ENCODE measurements at regions not wholly inside any gene's neighbourhood (a gene's known extent, or its start where the extent isn't known, plus 50 kb on each side); places are given as distances from the start of the nearest gene placed in this dataset.

GRCh38 chr10:3527869-3528268, 257.1 kb downstream of the KLF6 start:
- no TSS peak for BruUV-seq (replicated peaks)
- POLR2A ChIA-PET (ENCODE audit: unreplicated experiment), result no interaction called here
- intact Hi-C loops (cut with micrococcal nuclease), result no loop called here

GRCh38 chr10:3526727-3527501, 258.1 kb downstream of the KLF6 start:
- H3K9ac ChIP-seq (ENCODE audit: low read length), result no peak overlapping the region
- intact Hi-C loops (cut with micrococcal nuclease), result no loop called here
- H3K9me2 ChIP-seq (replicated peaks; ENCODE audit: low read length), result no peaks in the 10 kb centered on the region
- peaks cover 36% of the 10 kb centered on the region for H3K4me1 ChIP-seq (ENCODE audit: insufficient read depth, low read length)
- no peak overlapping the region for H2AFZ ChIP-seq (ENCODE audit: low read length)
- no peak overlapping the region for H3K27ac ChIP-seq (ENCODE audit: low read length)
- ChIA-PET POLR2A (ENCODE audit: unreplicated experiment) (no interaction called here), CTCF (no interaction called here)
- no peak overlapping the region for H3K4me3 ChIP-seq (ENCODE audit: low read length)
- no peaks in the 10 kb centered on the region for H3K27me3 ChIP-seq (ENCODE audit: low read length)
- no peaks in the 10 kb centered on the region for H4K20me1 ChIP-seq (ENCODE audit: low read length)
- H3F3A ChIP-seq (ENCODE audit: low read length, unreplicated experiment), result no peaks in the 10 kb centered on the region
- BruUV-seq (replicated peaks), result no TSS peak
- no peaks in the 10 kb centered on the region for H3K9me3 ChIP-seq (ENCODE audit: low read length)
- TF ChIP-seq EZH2 (IDR thresholded peaks at IDR 0.05; ENCODE audit: low read length, unreplicated experiment) (no peak), CTCF (conservative IDR thresholded peaks at IDR 0.05; ENCODE audit: low read depth, low read length) (no peak), EZH2phosphoT487 (IDR thresholded peaks at IDR 0.05; ENCODE audit: borderline replicate concordance, low read length) (no peak)
- no peak for ATAC-seq
- no peak for DNase-seq
- H3K36me3 ChIP-seq (ENCODE audit: low read depth, low read length), result no peaks in the 10 kb centered on the region
- no peak overlapping the region for H3K4me2 ChIP-seq (ENCODE audit: low read length)
- no peaks in the 10 kb centered on the region for H3K79me2 ChIP-seq (ENCODE audit: low read length)

More at GRCh38 chr10:3527869-3528268, 257.1 kb downstream of the KLF6 start:
- H4K20me1 ChIP-seq (ENCODE audit: low read length), result no peaks in the 10 kb centered on the region
- H3K9ac ChIP-seq (ENCODE audit: low read length), result no peak overlapping the region
- H3K9me3 ChIP-seq (ENCODE audit: low read length), result no peaks in the 10 kb centered on the region
- no peaks in the 10 kb centered on the region for H3K36me3 ChIP-seq (ENCODE audit: low read depth, low read length)
- H3K4me1 ChIP-seq (ENCODE audit: insufficient read depth, low read length), result peaks cover 41% of the 10 kb centered on the region
- H3K9me2 ChIP-seq (replicated peaks; ENCODE audit: low read length), result no peaks in the 10 kb centered on the region
- H3K4me2 ChIP-seq (ENCODE audit: low read length), result no peak overlapping the region
- H2AFZ ChIP-seq (ENCODE audit: low read length), result no peak overlapping the region
- CTCF ChIA-PET, result no interaction called here
- TF ChIP-seq CTCF (conservative IDR thresholded peaks at IDR 0.05; ENCODE audit: low read depth, low read length) (no peak), EZH2 (IDR thresholded peaks at IDR 0.05; ENCODE audit: low read length, unreplicated experiment) (no peak), EZH2phosphoT487 (IDR thresholded peaks at IDR 0.05; ENCODE audit: borderline replicate concordance, low read length) (no peak)
- no peaks in the 10 kb centered on the region for H3K79me2 ChIP-seq (ENCODE audit: low read length)
- H3K27me3 ChIP-seq (ENCODE audit: low read length), result no peaks in the 10 kb centered on the region
- no peak overlapping the region for H3K4me3 ChIP-seq (ENCODE audit: low read length)
- no peak overlapping the region for H3K27ac ChIP-seq (ENCODE audit: low read length)
- no peak for ATAC-seq
- no peaks in the 10 kb centered on the region for H3F3A ChIP-seq (ENCODE audit: low read length, unreplicated experiment)
- no peak for DNase-seq

GRCh38 chr10:3525832-3526449, 259.1 kb downstream of the KLF6 start:
- Histone ChIP-seq H3K9me2 (replicated peaks; ENCODE audit: low read length) (no peaks in the 10 kb centered on the region), H4K20me1 (ENCODE audit: low read length) (no peaks in the 10 kb centered on the region), H3K79me2 (ENCODE audit: low read length) (no peaks in the 10 kb centered on the region), H3K27ac (ENCODE audit: low read length) (0 out of 2 replicates have a peak overlapping the region, but pooled peaks have one; percentile 18), H3K27me3 (ENCODE audit: low read length) (no peaks in the 10 kb centered on the region), H3K36me3 (ENCODE audit: low read depth, low read length) (no peaks in the 10 kb centered on the region), H3K9ac (ENCODE audit: low read length) (no peak overlapping the region), H3K4me1 (ENCODE audit: insufficient read depth, low read length) (peaks cover 28% of the 10 kb centered on the region), H2AFZ (ENCODE audit: low read length) (no peak overlapping the region), H3K4me2 (ENCODE audit: low read length) (peak overlapping the region; percentile 28; the same call in 1 of the 2 replicates), H3F3A (ENCODE audit: low read length, unreplicated experiment) (no peaks in the 10 kb centered on the region), H3K9me3 (ENCODE audit: low read length) (no peaks in the 10 kb centered on the region), H3K4me3 (ENCODE audit: low read length) (no peak overlapping the region)
- ATAC-seq (peak; percentile 97), DNase-seq (peak; percentile 83)
- intact Hi-C loops (cut with micrococcal nuclease), result no loop called here
- POLR2A ChIA-PET (ENCODE audit: unreplicated experiment), result no interaction called here
- CTCF ChIA-PET, result no interaction called here
- no TSS peak for BruUV-seq (replicated peaks)
- TF ChIP-seq CTCF (conservative IDR thresholded peaks at IDR 0.05; ENCODE audit: low read depth, low read length), result no peak
- TF ChIP-seq EZH2phosphoT487 (IDR thresholded peaks at IDR 0.05; ENCODE audit: borderline replicate concordance, low read length), result no peak
- no peak for TF ChIP-seq EZH2 (IDR thresholded peaks at IDR 0.05; ENCODE audit: low read length, unreplicated experiment)

Measured in PC-3 (cell line).